Epithelial cell of proximal tubule (primary cell): ENCODE measurements at regions not wholly inside any gene's neighbourhood (a gene's known extent, or its start where the extent isn't known, plus 50 kb on each side); places are given as distances from the start of the nearest gene placed in this dataset.

Experiments
- DNase-seq: peaks from one replicate; pipeline ENCODE4 v3.0.0-alpha.2; 2011; ENCODE audit warnings: low read depth
- H3K4me3 ChIP-seq: 2 replicates; pipeline ENCODE4 v1.5.1; 2011; ENCODE audit warnings: low read depth, mild to moderate bottlenecking, low read length
- CTCF ChIP-seq: conservative IDR thresholded peaks from 2 replicates; pipeline ENCODE4 v1.5.1; 2012; ENCODE audit warnings: low read depth, mild to moderate bottlenecking, low read length

- DNase-seq: no peak
- no peak for TF ChIP-seq CTCF
- H3K4me3 ChIP-seq: no peak overlapping the region
These were observed 310.0 kb downstream of the HRH4 start for GRCh38 chr18:24770311-24771024.

DNA sequence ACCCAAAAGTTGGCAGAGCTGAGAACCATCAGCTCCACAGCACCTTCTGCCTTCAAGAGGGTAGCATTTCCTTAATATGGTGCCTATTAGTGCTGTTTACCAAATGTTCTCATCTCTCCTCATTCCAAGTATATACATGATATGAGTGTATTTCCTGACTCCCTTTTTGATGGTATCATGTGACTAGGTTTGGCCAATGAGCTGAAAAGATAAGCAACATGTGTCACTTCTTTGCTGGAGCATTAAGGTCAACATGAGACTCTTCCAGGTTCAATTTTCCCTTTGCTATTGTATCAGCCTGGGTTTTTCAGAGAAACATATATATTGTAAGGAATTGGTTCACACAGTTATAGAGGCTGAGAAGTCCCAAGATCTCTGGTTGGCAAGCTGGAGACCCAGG is 310.9 kb downstream of the HRH4 start:
- DNase-seq: no peak
- TF ChIP-seq CTCF: no peak
- H3K4me3 ChIP-seq: no peak overlapping the region

DNA sequence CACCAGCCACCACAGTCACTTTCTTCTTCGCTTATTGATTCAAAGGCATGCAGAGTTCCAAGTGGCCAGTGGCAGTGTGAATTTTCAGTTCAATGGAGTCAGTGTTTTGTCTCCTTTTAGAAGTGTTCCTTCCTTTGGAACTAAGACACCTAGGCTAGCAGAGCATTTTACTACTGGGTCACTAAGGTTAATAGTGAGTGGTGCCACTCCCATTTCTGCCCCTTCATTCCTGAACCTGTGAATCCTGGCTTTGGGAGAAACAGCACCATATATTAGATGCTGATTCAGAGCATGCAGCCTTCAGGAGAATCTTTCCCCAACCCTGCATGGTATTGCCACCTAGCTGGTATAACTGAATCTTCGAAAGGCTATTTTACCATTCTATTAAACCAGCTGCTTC is 312.7 kb downstream of the HRH4 start:
- no peak for DNase-seq
- H3K4me3 ChIP-seq: no peak overlapping the region
- TF ChIP-seq CTCF: no peak

DNA sequence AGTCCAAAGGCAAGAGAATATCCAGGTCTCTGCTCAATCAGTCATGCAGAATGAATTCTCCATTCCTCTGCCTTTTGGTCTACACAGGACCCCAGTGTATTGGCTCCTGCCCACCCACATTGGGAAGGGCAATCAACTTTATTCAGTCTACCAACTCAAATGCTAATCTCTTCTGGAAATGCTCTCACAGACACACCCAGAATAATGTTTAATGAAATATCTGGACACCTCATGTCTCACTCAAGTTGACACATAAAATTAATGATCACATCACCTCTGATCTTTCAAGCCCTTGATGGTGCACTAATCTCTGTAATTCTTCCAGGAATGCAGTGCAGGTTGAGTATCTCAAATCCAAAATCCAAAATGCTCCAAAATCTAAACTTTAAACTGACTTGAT is 315.6 kb downstream of the HRH4 start:
- no peak overlapping the region for H3K4me3 ChIP-seq
- no peak for DNase-seq
- TF ChIP-seq CTCF: no peak

- no peak for TF ChIP-seq CTCF
- DNase-seq: no peak
- H3K4me3 ChIP-seq: no peak overlapping the region
These were observed 318.5 kb downstream of the HRH4 start for GRCh38 chr18:24778810-24779418.

GRCh38 chr18:24782566-24782965 is 322.1 kb downstream of the HRH4 start:
- no peak overlapping the region for H3K4me3 ChIP-seq
- no peak for DNase-seq
- no peak for TF ChIP-seq CTCF

DNA sequence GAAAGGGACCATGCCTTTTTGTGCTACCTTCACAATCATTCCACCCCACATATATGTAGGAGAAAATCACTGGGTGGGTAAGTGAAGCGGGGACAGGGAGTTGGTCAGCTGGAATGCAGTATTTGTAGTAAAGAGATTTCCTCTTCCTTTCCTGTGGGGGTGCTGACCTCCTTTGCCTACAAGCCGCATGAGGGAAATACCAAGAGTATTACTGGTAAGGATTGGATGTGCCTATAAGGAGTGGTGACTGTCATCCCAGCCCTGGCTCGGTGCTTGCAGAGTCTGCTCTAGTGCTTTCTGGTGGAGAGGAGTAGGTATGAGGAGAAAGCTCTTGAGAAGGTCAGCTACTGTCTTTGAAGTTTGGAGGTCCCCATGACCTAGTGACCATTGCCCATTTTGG is 324.6 kb downstream of the HRH4 start:
- TF ChIP-seq CTCF: no peak
- no peak overlapping the region for H3K4me3 ChIP-seq
- DNase-seq: no peak
